ENCODE measurements at regions not wholly inside any gene's neighbourhood (a gene's known extent, or its start where the extent isn't known, plus 50 kb on each side); places are given as distances from the start of the nearest gene placed in this dataset.

- no peak for DNase-seq (ENCODE audit: low read depth, low spot score)
Measured at GRCh38 chr1:14039582-14040430, 339.8 kb downstream of the PRDM2 start.

DNA sequence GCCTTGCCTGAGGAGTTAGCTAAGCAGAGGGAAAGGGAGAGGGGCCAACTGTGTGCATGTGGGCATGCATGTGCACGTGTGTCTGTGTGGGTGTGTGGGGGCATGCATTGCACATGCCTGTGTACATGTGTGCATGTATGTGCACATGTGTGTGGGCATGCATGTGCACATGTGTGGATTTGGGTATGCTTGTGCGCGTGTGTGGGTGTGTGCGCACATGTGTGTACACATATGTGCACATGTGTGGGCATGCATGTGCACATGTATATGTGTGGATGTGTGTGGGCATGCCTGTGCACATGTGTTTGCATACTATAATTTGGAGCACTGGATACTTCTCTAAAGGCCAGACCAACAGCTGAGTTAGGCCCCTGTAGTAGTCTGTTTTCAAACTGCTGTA is 350.0 kb downstream of the PRDM2 start:
- DNase-seq (ENCODE audit: low read depth, low spot score) = no peak

GRCh38 chr1:14055442-14056223 is 355.6 kb downstream of the PRDM2 start:
- no peak for DNase-seq (ENCODE audit: low read depth, low spot score)

DNA sequence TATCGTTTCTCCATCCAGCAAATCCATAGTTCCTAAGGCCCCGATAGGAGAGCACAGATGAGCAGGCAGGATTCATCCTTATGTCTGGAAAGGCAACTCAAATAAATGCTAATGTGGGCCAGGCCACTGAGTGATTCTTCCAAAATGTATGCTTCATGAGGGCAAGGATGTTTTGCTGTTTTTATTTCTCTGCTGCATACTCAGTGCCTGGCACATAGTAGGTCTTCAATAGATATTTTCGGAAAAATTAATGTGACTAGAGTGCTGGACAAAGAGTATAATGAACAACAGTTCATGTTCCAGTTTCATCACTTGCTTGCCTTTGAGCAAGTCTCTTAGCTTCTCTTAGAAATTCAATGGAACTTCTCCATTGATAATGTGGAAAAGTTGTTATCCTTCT is 357.7 kb downstream of the PRDM2 start:
- DNase-seq (ENCODE audit: low read depth, low spot score) = no peak

DNA sequence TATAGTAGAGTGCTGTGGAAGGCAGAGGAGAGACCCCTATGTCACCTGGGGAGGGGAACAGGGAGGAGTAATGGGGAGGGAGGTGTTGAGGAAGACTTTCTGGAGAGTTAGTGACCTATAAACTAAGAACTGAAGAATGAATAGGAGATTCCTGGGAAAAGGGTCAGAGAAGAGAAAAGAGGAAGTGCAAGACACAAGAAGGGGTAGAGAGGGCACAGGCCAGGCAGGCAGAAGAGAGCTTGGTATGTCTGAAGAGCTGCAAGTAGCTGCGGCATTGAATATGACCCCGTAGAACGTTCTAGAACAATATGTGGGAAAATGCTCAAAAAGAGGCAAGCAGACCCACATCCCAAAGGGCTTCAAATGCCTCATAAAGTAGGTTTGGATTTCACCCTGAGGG is 361.2 kb downstream of the PRDM2 start:
- DNase-seq (ENCODE audit: low read depth, low spot score) = no peak

GRCh38 chr1:14061722-14062121 is 361.7 kb downstream of the PRDM2 start:
- DNase-seq (ENCODE audit: low read depth, low spot score) = no peak

GRCh38 chr1:14062669-14063068 is 362.7 kb downstream of the PRDM2 start:
- DNase-seq (ENCODE audit: low read depth, low spot score) = no peak

- no peak for DNase-seq (ENCODE audit: low read depth, low spot score)
Measured at GRCh38 chr1:14064649-14065442, 364.9 kb downstream of the PRDM2 start.

DNA sequence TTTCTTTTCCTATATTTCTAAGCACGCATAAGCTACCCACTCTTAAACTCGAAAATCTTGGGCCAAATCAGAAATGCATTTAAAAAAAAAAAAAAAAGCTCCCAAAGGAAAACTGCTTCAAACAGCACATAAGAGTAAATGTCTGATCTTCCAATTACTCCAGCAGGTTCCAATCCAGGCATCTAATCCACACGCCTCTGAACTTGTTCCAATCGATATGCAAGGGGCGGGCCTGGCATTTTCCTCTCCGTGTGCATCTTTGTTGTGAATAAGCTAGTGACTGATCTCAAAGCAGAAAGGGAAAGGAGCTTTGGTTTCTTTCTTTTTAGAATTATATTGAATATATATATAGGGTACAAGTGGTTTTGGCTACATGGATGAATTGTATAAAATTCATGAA is 365.5 kb downstream of the PRDM2 start:
- DNase-seq (ENCODE audit: low read depth, low spot score) = no peak

- no peak for DNase-seq (ENCODE audit: low read depth, low spot score)
Measured at GRCh38 chr1:14067036-14067435, 367.0 kb downstream of the PRDM2 start.

GRCh38 chr1:14067711-14068110 is 367.7 kb downstream of the PRDM2 start:
- no peak for DNase-seq (ENCODE audit: low read depth, low spot score)

- no peak for DNase-seq (ENCODE audit: low read depth, low spot score)
Measured at GRCh38 chr1:14071581-14071980, 371.6 kb downstream of the PRDM2 start.

DNA sequence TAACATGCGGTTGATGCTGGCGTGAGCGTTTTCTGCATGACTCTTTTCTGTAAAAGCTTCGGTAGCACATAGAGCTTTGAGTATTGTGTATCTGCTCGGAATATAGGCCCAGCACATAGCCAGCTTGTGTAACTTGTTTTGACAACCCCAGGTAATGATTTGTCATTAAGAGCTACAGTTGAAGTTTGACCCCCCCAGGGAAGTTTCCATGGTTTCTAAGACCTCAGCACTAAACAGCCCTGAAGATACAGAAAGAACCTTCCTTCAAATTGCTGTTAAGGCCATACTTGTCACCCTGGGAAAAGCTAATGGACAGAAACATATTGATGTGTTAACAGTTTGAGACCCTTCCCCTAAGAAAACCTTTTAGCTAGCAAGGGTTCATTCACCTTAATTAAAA is 380.7 kb downstream of the PRDM2 start:
- no peak for DNase-seq (ENCODE audit: low read depth, low spot score)

GRCh38 chr1:14082331-14082730 is 382.3 kb downstream of the PRDM2 start:
- DNase-seq (ENCODE audit: low read depth, low spot score) = no peak

- no peak for DNase-seq (ENCODE audit: low read depth, low spot score)
Measured at GRCh38 chr1:14083277-14083676, 383.3 kb downstream of the PRDM2 start.

GRCh38 chr1:14083706-14084105 is 383.7 kb downstream of the PRDM2 start:
- DNase-seq (ENCODE audit: low read depth, low spot score) = no peak

DNA sequence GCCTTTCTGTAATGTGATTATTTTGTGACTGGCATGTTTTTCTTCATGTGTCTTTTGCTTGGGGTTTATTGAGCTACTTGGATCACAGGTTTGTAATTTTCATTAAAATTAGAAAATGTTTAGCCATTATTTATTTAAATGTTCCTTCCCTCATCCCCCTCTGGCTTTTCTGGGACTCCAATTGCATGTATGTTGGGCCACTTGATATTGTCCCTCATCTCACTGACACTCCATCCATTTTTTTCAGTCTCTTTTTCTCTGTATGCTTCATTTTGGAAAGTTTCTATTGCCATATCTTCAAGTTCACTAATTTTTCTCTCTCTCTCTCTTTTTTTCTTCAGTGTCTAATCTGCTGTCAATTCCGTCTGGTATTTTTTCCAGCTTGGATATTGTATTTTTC is 390.1 kb downstream of the PRDM2 start:
- no peak for DNase-seq (ENCODE audit: low read depth, low spot score)

DNA sequence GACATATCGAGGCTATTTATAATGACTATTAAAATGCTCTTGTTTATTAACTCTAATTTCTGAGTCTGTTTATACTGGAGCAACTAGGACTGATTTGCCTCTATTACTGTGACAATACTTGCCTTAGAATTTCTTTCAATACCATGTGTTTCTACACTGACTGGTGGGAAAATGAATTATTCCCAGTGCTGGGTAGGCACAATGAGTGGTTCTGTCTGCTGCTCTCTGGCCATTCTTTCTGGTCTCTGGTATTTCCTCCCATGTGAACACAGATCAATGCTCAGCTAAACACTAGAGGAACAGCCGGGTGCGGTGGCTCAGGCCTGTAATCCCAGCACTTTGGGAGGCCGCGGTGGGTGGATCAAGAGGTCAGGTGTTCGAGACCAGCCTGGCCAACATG is 390.5 kb downstream of the PRDM2 start:
- no peak for DNase-seq (ENCODE audit: low read depth, low spot score)

GRCh38 chr1:14094611-14095400 is 394.8 kb downstream of the PRDM2 start:
- no peak for DNase-seq (ENCODE audit: low read depth, low spot score)

DNA sequence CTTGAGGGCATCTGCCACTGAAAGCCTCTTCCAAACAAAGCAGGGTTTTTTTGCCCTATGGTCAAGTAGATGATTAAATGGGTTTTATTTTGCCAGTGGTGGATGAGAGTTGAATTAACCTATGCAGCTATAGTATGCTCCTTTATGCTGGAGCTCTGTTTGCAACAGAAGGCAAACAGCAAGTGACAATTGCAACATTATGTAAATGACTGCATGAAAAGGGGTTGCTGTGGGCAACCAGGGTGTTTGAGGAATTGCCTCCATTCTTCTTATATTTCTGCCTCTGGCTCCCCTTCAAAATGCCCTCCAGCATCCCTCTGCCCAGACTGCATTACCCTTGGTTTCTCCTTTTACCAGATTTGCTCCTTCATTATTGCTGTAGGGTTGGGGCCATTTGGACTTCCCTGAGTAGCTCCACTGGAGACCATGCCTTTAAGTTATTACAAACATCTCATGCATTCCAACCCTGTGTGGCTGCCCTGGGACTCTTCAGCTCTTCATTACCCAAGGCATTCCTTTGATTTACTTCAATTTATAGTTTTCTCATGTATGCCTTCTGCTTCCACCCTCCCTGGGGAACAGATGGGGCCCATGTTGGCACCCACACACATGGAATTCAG is 398.4 kb downstream of the PRDM2 start:
- no peak for DNase-seq (ENCODE audit: low read depth, low spot score)

DNA sequence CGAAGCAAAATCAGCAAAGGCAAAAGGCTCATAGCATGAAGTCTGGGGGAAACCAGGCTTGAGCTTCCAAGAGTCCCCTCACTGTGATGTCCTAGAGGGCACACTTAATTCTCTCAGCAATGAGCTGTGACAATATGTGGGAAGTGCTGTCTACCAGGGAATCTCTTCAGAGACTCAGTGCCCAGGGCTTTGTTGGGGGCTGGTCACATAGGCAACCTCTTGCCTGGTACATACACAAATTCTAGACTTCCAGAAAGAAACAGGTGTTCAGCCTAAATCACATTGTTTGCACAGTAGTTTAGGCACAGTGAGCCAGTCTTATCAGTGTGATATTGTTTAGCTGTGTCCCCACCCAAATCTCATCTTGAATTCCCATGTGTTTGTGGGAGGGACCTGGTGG is 400.5 kb downstream of the PRDM2 start:
- no peak for DNase-seq (ENCODE audit: low read depth, low spot score)
